ENCODE measurements at regions not wholly inside any gene's neighbourhood (a gene's known extent, or its start where the extent isn't known, plus 50 kb on each side); places are given as distances from the start of the nearest gene placed in this dataset.

- TF ChIP-seq EZH2 (IDR thresholded peaks at IDR 0.05; ENCODE audit: borderline replicate concordance, low read depth, low read length, severe bottlenecking) (no peak), CTCF (IDR thresholded peaks at IDR 0.05; ENCODE audit: borderline replicate concordance, extremely low read depth, low read length, poor library complexity, severe bottlenecking) (no peak)
Measured at GRCh38 chr6:55033016-55033546, 141.2 kb upstream of the HCRTR2 start.

Data from DND-41 (cell line).